Hematopoietic multipotent progenitor cell (in vitro differentiated cells): ENCODE measurements at regions not wholly inside any gene's neighbourhood (a gene's known extent, or its start where the extent isn't known, plus 50 kb on each side); places are given as distances from the start of the nearest gene placed in this dataset. TPM values are rescaled to one million over a fixed set of nuclear protein-coding genes. Genes with fewer than 3 reads are reported as not detected.

Source experiments
- DNase-seq, 3 donors: peaks; one replicate each; pipeline ENCODE4 v3.0.0-alpha.2; 2011 to 2015; ENCODE audit warnings: low read depth in 2 of 3, low spot score in 2 of 3
- small RNA-seq: library from RNA; depleted of rRNA; stranded (forward); fragments of <200 nt; gene quantifications from one replicate; pipeline ENCODE3, GENCODE V24; 2012

DNA sequence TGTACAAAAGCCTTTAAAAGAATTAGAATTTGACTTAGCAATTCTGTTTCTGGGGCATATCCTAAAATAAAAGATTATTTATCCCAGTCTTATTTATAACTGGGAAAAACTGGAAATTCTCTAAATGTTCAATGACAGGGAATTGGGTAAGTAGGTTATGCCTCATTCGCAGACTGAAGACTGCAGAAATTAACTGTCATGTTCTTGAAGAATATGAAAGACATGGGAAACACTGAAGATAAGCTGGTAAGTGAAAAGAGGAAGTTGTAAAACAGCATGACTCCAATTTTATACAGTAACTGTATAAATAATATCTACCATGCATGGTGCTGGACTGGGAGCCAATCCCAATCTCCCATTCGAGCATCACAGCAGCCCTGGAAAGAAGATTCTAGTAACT is 50.6 kb upstream of the SLC2A1 start:
- DNase-seq, result peak in 2 of 3 donors; percentile 21 to 63

DNA sequence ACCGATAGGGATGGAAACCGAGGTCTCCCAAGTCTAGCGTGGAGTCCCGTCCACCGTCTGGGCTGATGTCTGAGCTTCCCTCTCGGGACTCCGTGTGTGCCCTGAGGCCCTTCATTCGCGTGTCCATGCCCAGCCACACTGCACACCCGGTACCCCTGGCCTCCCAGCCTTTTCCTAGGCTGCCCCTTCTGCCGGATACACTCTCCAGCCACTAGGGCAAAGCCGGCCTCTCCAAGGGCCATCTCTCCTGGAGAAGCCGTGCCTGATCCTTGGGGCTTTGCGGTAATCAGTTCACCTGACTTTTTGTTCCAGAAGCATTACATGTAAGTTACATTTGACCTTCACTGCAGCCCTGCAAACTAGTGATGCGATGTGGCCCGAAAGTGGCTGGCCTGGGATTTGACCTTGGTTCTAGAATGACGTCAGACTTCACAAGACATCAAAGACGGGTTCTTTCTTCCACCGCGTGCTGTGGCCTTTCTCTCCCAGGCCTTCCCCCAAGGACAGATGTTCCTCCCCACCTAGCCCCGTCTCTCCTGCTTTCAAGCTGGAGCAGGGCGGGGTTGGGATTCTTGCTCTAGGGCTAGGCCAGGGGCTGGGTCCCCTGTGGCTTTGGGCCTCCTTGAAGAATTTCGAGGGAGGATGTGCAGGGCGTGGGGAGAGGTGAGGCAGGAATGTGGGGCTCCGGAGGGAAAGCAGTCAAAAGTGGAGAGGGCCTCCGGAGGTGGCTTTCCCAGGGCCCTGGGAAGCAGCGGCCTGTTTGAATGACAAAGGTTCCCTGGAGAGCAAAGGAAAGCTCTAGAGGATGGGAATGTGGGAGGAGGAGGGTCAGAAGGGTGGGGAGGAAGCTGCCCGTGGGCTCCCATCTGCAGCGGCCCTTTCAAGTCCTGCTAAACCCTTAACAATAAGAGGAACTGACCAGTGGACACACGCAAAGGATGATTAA is 49.7 kb upstream of the SLC2A1 start:
- DNase-seq, result no peak

Small RNA genes in the stretch of these regions (small RNA-seq; reads per million reads assigned to genes)
- gene RF00026, result not detected
